ENCODE measurements at regions not wholly inside any gene's neighbourhood (a gene's known extent, or its start where the extent isn't known, plus 50 kb on each side); places are given as distances from the start of the nearest gene placed in this dataset.
"Not testable (repeated sequence)": the region's sequence is repeated elsewhere in the genome, so short reads cannot be mapped to it uniquely, and the experiment has no call there.

DNA sequence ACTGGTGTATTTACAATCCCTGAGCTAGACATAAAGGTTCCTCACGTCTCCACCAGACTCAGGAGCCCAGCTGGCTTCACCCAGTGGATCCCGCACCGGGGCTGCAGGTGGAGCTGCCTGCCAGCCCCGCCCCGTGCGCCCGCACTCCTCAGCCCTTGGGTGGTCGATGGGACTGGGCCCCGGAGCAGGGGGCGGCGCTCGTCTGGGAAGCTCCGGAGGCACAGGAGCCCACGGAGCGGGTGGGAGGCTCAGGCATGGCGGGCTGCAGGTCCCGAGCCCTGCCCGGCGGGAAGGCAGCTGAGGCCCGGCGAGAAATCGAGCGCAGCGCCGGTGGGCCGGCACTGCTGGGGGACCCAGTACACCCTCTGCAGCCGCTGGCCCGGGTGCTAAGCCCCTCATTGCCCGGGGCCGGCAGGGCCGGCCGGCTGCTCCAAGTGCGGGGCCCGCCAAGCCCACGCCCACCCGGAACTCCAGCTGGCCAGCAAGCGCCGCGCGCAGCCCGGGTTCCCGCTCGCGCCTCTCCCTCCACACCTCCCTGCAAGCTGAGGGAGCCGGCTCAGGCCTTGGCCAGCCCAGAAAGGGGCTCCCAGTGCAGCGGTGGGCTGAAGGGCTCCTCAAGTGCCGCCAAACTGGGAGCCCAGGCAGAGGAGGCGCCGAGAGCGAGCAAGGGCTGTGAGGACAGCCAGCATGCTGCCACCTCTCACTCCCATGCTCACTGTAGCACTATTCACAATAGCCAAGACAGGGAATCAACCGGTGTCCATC, 79.3 kb upstream of the RGPD4 start (continued):
- TF ChIP-seq, protein P1, sequence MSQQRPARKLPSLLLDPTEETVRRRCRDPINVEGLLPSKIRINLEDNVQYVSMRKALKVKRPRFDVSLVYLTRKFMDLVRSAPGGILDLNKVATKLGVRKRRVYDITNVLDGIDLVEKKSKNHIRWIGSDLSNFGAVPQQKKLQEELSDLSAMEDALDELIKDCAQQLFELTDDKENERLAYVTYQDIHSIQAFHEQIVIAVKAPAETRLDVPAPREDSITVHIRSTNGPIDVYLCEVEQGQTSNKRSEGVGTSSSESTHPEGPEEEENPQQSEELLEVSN (IDR thresholded peaks at IDR 0.05; ENCODE audit: borderline replicate concordance in 1 of 2, extremely low read depth in 1 of 2, insufficient read depth in 1 of 2, insufficient read length in 1 of 2, low read depth in 1 of 2, low read length in 1 of 2, poor library complexity in 1 of 2, severe bottlenecking in 1 of 2): peak in 1 of 2 experiments; percentile 70
- TF ChIP-seq ZFX (CRISPR knock-in tag; IDR thresholded peaks at IDR 0.05) (peak; percentile 65), MYC (IDR thresholded peaks at IDR 0.05; ENCODE audit: low read depth, low read length) (0 out of 2 replicates have a peak, but pooled peaks have one; percentile 33), ZBTB33 (CRISPR knock-in tag; IDR thresholded peaks at IDR 0.05) (0 out of 2 replicates have a peak, but pooled peaks have one; percentile 13), SP1 (CRISPR knock-in tag; IDR thresholded peaks at IDR 0.05) (peak; percentile 6; the same call in 1 of the 2 replicates), HMGXB4 (CRISPR knock-in tag; IDR thresholded peaks at IDR 0.05) (0 out of 2 replicates have a peak, but pooled peaks have one; percentile 45), ZNF76 (CRISPR knock-in tag; IDR thresholded peaks at IDR 0.05; ENCODE audit: borderline replicate concordance) (0 out of 2 replicates have a peak, but pooled peaks have one; percentile 20), KLF13 (tag; IDR thresholded peaks at IDR 0.05; ENCODE audit: borderline replicate concordance, low read depth) (peak; percentile 45; the same call in 1 of the 2 replicates), RB1 (IDR thresholded peaks at IDR 0.05; ENCODE audit: low read depth) (0 out of 2 replicates have a peak, but pooled peaks have one; percentile 53), POLR2G (IDR thresholded peaks at IDR 0.05; ENCODE audit: low read depth, low read length) (peak; percentile 86)
- TF ChIP-seq, protein P2, sequence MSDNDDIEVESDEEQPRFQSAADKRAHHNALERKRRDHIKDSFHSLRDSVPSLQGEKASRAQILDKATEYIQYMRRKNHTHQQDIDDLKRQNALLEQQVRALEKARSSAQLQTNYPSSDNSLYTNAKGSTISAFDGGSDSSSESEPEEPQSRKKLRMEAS (CRISPR knock-in tag; IDR thresholded peaks at IDR 0.05): peak; percentile 36; the same call in 1 of the 2 replicates
- not testable (repeated sequence) for TF ChIP-seq MYC (CRISPR knock-in tag; IDR thresholded peaks at IDR 0.05; ENCODE audit: borderline replicate concordance, low read depth)
- TF ChIP-seq, protein P3, sequence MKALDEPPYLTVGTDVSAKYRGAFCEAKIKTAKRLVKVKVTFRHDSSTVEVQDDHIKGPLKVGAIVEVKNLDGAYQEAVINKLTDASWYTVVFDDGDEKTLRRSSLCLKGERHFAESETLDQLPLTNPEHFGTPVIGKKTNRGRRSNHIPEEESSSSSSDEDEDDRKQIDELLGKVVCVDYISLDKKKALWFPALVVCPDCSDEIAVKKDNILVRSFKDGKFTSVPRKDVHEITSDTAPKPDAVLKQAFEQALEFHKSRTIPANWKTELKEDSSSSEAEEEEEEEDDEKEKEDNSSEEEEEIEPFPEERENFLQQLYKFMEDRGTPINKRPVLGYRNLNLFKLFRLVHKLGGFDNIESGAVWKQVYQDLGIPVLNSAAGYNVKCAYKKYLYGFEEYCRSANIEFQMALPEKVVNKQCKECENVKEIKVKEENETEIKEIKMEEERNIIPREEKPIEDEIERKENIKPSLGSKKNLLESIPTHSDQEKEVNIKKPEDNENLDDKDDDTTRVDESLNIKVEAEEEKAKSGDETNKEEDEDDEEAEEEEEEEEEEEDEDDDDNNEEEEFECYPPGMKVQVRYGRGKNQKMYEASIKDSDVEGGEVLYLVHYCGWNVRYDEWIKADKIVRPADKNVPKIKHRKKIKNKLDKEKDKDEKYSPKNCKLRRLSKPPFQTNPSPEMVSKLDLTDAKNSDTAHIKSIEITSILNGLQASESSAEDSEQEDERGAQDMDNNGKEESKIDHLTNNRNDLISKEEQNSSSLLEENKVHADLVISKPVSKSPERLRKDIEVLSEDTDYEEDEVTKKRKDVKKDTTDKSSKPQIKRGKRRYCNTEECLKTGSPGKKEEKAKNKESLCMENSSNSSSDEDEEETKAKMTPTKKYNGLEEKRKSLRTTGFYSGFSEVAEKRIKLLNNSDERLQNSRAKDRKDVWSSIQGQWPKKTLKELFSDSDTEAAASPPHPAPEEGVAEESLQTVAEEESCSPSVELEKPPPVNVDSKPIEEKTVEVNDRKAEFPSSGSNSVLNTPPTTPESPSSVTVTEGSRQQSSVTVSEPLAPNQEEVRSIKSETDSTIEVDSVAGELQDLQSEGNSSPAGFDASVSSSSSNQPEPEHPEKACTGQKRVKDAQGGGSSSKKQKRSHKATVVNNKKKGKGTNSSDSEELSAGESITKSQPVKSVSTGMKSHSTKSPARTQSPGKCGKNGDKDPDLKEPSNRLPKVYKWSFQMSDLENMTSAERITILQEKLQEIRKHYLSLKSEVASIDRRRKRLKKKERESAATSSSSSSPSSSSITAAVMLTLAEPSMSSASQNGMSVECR (CRISPR knock-in tag; IDR thresholded peaks at IDR 0.05): peak; percentile 55; the same call in 1 of the 2 replicates
- TF ChIP-seq, protein P4, sequence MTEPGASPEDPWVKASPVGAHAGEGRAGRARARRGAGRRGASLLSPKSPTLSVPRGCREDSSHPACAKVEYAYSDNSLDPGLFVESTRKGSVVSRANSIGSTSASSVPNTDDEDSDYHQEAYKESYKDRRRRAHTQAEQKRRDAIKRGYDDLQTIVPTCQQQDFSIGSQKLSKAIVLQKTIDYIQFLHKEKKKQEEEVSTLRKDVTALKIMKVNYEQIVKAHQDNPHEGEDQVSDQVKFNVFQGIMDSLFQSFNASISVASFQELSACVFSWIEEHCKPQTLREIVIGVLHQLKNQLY (CRISPR knock-in tag; conservative IDR thresholded peaks at IDR 0.05): 0 out of 4 replicates have a peak, but pooled peaks of 1 of the 2 experiments have one; percentile 5

Measured in K562 (cell line).